Frontal cortex (tissue), 3 donors: ENCODE measurements at regions not wholly inside any gene's neighbourhood (a gene's known extent, or its start where the extent isn't known, plus 50 kb on each side); places are given as distances from the start of the nearest gene placed in this dataset.

Experiments used
- DNase-seq, 2 donors: peaks; one replicate each; pipeline ENCODE4 v3.0.0; 2012; ENCODE audit warnings: low spot score in 2 of 2
- FAIRE-seq: peaks from 2 replicates; lab custom pipeline; 2012; peaks lifted over from hg19 to GRCh38; lab: Jason Lieb, UNC
- donor health status: control.
- donor health status: control.
- donor health status: control.

DNA sequence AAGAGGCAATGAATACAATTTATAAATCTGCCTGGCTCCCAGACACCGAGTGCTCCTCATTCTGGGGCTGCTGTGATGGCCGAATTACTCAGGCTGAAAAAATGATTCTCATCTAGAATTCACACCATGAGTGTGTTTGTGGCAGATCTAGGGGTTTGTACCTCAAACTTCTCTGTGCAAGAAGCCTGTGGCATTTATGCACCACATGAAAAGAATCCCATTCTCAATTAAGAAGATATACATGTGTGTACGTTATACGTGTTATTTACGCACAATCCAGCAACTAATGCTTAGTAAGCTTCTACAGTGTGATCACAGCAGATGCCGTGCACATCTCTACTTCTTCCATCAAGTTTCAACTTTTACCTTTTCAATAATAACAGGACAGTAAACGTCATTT, 476.8 kb downstream of the SHQ1 start:
- DNase-seq = no peak
- no peak for FAIRE-seq

DNA sequence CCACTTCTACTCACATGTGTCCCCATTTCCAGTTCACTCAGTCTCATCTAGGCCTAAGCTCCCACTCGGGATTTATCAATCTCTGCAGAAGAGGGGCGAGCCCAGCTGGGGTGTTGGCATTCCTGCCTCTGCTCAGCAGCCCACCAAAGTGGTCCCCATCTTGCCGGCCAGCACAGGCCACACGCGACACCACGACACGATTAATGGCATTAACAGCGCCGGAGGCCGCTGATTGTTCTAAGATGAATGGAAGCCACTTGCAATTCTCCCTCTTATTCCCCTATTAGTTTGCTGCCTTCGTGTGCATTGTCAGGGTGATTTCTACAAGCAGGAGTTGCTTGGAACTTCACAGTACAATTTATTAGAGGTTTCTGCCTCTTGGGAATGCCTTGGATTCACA, 477.3 kb downstream of the SHQ1 start:
- no peak for DNase-seq
- FAIRE-seq = no peak

DNA sequence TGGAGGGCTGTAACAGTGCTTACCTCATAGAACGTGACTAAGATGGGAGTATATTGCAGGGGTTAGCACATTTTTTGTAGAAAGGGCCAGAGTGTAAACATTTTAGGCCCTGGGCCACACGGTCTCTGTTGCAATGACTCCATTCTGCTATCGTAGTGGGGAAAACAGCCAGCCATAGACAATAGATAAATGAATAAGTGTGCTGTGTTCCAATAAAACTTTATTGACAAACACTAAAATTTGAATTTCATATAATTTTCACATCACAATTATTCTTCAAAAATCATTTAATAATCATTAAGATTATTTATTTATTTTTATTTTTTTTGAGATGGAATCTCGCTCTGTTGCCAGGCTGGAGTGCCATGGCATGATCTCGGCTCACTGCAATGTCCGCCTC, 478.6 kb downstream of the SHQ1 start:
- no peak for DNase-seq
- no peak for FAIRE-seq

DNA sequence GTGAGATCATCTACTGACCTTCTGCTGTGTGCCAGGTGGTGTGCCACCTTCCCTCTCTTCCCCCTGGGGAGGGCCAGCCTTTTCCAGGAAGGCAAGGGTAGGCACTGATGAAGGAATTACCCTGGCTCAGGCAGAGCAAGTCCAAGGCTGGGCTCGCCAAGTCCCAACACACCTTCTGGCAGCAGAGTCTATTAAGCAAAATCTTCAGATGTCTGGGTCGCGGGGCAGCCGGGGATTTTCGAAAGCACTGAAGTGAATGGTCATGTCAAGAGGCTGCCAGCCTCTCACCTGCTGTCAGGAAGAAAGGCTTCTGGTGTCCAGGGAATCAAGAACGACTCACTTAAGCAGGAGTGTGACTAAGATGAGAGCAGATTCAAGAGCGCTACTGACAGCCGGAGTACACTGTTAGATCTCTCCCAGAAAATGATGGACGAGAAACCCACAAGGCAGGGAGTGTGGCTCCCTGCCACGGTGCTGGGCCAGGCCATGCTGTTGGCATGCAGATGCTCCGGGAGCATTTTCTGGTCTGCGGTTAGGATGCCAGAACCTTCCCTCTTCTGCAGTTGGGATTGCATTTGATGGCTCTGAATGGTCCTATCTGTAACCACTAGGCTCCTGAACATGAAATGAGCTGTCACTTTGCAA, 479.8 kb downstream of the SHQ1 start:
- FAIRE-seq (no peak), DNase-seq (no peak)

DNA sequence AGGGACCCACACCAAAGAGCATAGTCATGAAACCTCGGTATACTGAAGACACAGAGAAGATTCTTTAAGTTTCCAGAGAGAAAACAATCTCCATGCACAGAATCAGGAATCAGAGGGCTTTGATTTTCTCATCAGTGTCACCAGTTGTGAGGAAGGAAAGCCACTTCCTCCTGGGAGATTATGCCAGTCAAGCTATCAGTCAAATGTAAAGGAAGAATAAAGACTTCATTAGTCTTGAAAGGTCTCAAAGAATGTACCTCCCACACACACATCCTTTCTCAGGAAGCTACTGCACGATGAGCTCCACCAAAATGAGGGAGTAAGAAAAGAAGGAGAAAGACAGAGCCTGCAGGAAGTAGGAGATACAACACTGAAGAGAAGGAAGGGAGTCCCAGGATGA, 486.3 kb downstream of the SHQ1 start:
- no peak for FAIRE-seq
- DNase-seq = no peak

DNA sequence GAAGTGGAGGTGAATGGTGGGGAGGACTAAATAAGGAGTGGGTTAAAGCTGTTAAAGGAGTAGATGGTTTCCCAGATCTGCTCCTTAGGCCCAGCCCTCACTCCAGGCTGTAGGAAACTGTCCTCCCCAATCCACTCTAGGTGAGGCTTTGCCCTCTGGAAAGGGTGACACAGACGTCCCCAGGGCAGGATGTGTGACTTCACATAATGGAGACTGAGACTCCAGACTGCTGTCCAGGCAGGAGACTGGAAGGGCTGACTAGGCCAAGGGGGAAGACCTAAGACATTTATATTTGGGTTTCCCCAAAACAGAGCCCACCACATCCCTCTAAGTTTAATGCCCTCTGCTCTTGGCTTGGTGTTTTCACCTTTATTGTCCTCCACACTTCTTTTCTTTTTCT, 488.5 kb downstream of the SHQ1 start:
- DNase-seq = no peak
- no peak for FAIRE-seq

DNA sequence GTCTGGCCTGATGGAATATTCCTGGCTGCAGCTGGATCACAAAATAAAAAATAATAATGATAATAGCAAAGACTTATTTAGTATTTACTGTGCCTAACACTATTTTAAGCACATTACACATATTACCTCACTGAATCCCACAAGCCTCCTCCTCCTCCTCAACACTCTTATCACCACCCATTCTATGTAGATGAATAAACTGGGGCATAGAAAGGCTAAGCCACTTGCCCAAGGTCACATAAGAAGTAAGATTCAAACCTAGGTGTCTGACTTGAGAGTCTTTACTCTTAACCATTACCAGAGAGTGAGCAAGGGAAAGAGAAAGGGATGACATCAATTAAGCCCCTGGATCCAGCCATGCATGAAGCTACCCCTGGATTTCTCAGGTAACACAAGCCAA, 493.1 kb downstream of the SHQ1 start:
- DNase-seq (no peak), FAIRE-seq (no peak)

DNA sequence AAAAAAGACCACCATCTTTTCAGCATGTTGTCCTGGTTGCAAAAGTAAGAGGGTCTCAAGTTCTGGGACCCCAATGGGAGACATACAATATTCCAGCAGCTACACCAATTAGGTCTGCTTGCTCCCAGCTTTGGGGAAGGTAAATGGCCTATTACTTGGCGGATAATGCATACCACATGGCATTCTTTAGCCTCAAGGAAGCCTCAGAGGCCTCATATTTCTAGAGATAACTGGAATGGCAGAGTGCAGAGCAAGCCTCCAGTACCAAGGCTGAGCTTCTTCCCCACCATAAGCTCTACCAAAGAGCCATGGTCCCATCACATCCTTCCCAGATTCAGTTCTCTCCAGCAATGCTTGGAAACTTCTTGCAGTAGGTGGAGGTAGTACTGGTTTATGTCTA, 493.8 kb downstream of the SHQ1 start:
- FAIRE-seq (no peak), DNase-seq (no peak)

DNA sequence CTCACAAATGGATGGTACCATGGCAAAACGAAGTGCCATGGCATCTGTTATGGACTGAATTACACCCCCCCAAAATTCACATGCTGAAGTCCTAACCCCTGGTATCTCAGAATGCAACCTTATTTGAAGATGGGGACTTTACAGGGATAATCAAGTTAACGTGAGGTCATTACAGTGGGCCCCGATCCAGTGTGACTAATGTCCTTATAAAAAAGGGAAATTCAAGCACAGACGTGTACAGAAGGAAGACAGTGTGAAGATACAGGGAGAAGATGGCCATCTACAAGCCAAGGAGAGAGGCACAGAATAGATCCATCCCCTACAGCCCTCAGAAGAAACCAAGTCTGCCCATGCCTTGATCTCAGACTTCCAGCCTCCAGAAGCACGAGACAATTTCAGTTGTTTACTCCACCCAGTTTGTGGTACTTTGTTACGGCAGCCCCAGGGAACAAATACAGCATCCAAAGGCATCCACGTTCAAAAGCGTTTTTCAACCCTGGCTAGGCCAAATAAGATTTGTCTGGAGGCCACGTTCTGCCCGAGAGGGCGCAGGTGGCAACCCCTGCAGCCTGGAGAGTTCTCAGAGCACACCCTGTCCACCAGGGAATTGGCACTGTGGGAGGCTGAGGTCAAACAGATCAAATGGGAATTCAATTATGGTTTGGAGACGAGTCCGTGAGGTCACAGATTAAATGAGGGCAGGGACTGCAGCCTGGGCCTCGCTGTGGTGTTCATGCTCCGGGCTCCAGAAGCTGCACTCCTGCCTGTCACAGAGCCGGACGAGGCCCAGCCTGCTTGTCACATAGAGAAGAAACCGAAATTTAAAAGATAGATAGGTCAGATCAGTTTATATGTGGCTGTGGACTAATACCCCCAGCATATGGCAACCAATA, 494.8 kb downstream of the SHQ1 start:
- no peak for FAIRE-seq
- DNase-seq = no peak

DNA sequence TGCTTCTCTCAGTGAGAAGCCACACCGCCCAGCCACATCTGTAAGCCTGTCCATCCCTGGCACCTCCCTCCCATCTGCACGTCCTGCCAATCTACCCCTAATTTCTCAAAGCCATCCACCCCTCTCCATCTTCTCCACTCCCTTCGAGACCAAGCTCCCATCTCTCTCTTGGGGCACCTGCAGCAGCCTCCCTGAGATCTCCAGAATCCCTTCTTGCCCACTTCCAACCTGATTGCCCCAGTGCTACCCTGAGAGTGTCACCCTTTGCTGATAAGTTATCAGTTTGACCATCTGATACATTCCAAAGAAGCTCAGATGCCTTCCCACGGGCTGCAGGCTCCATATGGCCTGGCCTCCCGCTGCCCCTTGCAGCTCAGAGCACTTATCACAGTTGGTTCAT, 496.1 kb downstream of the SHQ1 start:
- FAIRE-seq = no peak
- DNase-seq = no peak

DNA sequence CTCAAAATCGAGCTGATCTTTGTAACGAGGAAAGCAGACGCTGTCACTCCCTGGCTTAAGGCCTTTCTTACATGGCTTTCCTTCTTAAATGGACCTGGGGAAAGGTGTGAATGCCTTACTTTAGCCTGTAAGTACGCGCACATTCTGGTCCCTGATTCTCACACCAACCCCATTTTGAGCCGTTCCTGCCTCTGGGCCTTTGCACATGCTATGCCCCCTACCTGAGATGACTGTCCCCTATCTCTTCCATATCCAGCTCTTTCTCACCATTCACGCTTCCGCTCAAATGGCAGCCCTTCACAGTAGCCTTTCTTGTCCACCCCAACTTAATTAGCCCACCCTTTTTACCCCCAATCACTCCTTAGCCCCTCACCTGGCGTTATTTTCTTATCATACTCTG, 496.7 kb downstream of the SHQ1 start:
- FAIRE-seq = no peak

DNA sequence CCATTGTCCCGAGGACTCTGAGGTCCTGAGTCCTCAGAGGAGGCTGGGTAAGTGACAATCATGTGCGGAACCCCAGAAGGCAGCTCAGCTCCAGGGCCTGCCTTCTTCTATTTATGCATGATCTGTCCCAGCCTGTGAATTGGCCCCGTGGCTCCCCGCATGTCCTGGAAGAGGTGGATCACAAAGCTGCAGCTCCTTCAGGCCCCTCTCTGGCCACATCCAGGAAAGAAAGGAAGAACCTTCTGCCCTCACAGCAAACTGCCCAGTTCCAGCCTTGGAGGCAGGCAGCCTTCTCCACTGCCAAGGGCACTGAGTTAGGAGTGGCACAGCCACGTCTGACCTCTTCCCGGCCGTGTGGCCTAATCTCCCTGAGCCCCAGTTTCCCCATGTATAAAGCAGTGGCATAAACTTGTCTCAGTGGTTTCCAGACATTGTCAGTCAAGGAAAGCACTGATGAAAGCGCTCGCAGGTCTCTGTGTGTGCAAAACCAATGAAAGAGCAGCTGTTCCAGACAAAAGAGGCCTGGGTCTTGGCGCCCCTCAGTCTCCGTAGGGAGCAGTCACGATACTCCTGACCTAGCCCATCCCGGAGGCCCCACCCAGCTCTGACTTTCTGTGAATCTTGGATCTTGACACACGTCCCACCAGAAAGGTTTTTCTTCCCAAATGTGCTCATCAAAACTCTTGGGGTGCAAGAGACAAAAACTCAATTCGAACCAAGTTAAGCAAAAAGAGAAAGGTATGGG, 497.3 kb downstream of the SHQ1 start:
- no peak for FAIRE-seq

More for the DNA sequence above, 496.7 kb downstream of the SHQ1 start:
- no peak for DNase-seq

DNA sequence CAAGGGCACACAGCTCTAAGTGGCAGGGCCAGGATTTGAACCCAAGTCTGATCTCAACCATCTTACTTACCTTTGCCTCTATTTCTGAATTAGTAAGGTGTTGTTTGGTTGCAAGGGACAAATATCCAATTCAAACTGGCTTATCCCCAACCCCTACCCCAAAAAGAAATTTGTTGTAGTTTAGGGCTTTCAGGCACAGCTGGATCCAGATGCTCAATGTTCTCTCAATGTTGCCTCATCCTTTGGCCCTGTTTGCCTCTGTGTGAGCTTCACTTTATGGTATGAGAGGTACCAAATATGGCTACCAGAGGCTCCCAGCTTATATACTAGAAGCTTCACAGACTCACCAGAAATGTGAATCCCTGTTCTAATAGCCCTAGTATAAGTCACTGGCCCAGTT, 499.9 kb downstream of the SHQ1 start:
- no peak for DNase-seq
- FAIRE-seq = no peak

More for the DNA sequence above, 497.3 kb downstream of the SHQ1 start:
- no peak for DNase-seq

DNA sequence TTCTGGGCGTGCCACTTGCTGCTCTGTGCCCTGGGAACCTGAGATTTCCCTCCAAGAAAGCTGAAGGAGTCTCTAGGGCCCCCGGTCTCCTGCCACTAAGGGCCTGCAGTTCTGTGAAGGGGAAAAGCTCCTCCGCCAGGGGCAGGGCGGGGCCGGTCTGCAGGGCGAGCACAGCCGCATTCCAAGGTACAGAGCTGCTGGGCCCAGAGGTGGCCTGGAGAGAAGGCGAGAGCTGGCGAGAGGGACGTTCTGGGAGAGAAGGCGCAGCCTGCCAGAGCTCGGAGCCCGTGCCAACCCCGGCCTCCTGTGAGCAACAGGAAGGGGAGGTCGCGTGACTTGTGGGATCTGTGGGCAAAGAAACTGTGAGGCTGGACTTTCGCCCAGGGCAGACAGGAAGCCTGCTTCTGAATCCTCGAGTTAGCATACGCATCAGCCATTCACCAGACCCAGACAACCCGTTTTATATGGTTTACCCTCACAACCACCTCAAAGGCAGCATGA, 500.4 kb downstream of the SHQ1 start:
- DNase-seq (peak in 1 of 2 donors; percentile 48), FAIRE-seq (no peak)

DNA sequence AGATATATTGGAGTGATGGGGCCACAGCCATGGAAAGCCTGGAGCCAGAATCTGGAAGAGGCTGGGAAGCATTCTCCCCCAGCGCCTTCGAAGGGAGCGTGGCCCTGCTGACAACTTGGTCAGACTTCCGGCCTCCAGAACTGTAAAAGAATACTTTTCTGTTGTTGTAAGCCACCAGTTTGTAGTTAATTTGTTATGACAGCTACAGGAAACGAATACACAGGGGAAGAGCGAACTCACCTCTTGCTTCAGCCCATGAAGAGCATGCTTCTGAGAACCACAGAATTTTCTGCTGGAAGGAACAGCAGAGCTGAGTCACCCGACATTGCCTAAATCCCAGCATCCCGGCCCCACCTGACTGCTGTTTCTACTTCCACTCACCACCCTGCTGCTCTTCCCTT, 501.7 kb downstream of the SHQ1 start:
- FAIRE-seq (no peak), DNase-seq (peak in 1 of 2 donors; percentile 44)

DNA sequence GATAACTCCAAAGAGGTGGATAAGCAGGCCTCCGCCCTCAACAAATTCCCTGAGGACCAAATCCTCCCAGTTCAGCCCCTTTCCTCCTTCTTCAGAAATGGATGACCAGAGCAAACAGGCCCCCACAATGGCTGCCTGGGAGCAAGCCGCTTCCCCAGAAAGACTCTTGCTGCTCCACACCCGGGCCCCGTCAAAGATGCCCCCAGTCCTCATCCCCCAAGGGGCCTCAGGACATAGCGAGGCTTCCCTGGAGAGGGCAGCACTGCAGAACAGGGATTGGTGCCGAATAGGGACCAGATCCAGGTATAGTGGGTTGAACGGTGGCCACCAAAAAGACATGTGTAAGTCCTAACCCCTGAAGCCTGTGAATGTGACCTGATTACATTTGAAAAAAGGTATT, 502.3 kb downstream of the SHQ1 start:
- no peak for DNase-seq
- no peak for FAIRE-seq

DNA sequence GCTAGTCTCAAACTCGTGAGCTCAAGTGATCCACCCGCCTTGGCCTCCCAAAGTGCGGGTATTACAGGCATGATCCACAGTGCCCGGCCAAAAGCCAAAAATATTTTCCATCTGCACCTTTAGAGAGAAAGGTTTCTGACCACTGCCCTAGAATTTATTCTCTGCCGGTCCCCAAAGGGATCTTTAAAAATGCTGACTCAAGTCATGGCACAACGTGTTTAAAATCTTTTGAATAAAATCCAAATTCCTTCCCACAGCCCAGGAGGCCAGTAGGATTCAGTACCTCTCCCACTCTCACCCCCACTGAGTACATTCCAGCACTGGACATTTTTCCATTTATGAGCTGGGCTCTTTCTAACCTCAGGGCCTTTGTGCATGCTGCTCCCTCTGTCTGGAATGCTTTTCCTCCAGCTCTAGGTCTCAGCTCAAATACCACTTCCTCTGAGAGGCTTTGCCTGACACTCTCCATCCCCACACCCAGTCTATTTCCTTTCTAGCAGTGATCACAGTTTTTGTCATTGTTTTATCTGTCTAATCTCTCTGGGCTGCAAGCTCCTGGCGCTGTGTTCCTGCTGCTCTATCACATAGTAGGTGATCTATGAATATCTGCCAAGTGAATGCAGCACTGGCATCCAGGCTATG, 502.9 kb downstream of the SHQ1 start:
- DNase-seq (no peak), FAIRE-seq (no peak)

DNA sequence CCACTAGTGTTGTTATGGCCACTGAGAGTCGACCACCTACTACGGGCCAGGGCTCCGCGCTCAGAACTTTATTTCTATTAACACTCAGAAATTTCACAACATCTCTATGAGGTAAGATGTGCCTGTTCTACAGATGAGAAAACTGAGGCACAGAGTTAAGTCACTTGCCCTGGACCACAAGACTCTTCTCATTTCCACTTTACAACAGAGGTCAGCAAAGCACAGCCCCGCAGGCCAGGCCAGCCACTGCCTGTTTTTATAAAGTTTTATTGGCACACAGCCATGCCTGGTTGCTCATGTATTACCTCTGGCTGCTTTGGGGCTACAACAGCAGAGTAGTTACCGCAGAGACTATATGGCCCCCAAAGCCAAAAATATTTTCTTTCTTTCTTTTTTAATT, 503.6 kb downstream of the SHQ1 start:
- no peak for FAIRE-seq

DNA sequence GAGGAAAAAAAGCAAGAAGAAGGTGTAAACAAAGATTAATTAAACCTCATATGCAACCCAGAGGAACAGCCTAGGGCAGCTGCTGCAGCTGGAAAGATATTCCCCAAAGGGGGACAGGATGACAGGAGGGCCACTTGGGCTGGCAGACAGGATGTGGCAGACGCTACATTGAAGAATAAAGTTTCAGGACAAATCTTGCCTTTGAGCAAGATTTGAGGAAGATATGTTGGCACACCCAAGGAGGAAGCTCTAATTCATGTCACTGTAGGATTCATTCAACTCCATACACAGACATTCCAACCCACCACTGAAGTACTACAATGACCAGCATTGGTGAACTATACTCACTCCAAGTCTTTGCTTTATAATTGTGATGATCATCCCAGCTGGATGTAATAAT, 504.0 kb downstream of the SHQ1 start:
- no peak for FAIRE-seq
- no peak for DNase-seq

More for the DNA sequence above, 503.6 kb downstream of the SHQ1 start:
- no peak for DNase-seq

DNA sequence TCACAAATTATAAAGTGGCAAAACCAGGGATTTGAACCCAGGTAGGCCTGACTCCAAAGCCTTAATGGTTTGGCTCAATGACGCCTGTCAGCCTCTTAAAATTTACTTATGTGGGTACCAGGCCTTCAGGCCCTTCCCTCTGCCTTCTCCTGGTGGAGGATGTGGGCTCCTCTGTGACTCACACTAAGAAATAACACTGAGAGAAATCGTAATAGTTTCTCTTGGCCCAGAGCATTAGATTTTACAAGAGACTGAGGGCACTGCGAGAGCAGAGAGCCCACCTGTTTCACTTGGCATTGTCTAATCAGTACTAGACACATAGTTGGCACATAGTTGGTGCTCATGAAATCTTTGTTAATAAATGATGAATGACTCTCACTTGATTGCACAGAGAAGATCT, 505.2 kb downstream of the SHQ1 start:
- no peak for FAIRE-seq
- no peak for DNase-seq
